Stimulated activated CD4-positive, alpha-beta T cell treated with anti-CD3 and anti-CD28 coated beads, Interleukin-2, amount 100 ng/mL, for 48 hours (primary cell): ENCODE measurements at regions not wholly inside any gene's neighbourhood (a gene's known extent, or its start where the extent isn't known, plus 50 kb on each side); places are given as distances from the start of the nearest gene placed in this dataset.
"Not testable (repeated sequence)": the region's sequence is repeated elsewhere in the genome, so short reads cannot be mapped to it uniquely, and the experiment has no call there.

Experiments
- DNase-seq, 2 donors: peaks; one replicate each; pipeline ENCODE4 v3.0.0-alpha.2; 2020

GRCh38 chr1:189983166-189983890 is 494.3 kb downstream of the BRINP3 start:
- no peak for DNase-seq

DNA sequence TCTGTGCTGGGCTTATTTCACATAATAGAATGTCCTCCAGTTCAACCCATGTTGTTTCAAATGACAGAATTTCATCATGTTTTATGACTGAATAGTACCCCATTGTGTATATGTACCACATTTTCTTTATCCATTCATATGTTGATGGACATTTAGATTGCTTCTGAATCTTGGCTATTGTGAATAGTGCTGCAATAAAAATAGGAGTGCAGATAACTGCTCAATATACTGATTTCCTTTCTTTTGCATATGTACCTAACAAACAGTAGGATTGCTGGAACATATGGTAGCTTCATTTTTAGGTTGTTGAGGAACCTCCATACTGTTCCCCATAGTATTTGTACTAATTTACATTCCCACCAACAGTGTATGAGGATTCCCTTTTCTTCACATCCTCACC is 491.1 kb downstream of the BRINP3 start:
- no peak for DNase-seq

GRCh38 chr1:189987509-189987908 is 490.2 kb downstream of the BRINP3 start:
- DNase-seq: no peak

DNA sequence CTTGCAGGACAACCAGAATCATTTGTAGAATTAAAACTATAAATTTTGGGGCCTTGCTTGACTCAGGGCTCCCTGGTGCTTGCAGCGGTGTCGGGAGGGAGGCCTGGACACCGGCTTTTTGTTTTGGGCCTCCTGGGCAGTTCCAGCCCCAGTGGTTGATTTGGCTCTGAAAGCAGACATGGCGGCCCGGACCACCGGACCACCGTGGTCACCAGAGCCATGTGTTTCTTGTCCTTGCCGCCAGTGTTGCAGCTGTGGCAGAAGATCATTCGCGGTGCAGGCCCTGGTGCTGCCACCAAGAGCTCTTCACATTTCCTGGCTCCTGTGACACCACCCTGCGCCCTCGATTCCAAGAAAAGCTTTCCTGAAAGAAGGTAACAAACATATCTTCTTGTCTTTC is 484.8 kb downstream of the BRINP3 start:
- DNase-seq: no peak

- DNase-seq: no peak
Measured at GRCh38 chr1:190000365-190000872, 477.2 kb downstream of the BRINP3 start.

DNA sequence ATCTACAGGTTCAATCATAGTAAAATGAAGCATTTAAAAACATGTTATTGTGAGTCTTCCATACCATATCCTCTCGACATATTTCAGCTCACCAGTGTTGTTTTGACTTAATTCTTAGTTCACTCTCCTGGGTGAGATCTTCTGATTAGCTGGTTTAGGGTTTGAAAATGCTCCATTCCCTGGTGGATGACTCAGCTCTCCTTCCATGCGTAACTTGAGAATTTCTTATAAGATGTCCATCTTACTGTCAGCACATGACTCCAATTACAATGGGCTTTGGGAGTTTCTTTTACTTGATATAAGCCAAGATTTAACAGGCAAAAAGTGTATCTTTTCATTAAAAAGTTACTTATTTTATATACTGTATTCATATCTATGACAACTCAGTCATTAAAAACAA is 476.5 kb downstream of the BRINP3 start:
- DNase-seq: no peak

DNA sequence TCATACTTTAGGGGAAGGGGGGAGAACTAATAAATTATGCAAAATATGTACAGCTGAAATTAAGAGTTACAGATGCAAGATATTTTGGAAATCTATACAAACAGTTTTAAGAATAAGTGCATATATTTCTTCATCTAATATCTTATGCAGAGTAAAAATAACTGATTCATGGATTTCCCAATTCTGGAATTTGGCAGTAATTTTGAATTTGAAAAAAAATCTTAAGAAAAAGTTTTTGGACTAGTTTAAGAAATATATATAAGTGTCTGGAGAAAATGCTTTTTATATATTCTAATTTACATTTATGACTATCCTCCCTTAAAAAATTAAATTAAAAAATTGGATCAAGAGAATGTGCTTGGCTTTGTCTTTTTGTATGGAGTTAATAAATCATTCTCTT is 474.3 kb downstream of the BRINP3 start:
- DNase-seq: no peak

- DNase-seq: no peak
Measured at GRCh38 chr1:190011585-190011984, 466.1 kb downstream of the BRINP3 start.

- not testable (repeated sequence) for DNase-seq
Measured at GRCh38 chr1:190019151-190019550, 458.5 kb downstream of the BRINP3 start.

DNA sequence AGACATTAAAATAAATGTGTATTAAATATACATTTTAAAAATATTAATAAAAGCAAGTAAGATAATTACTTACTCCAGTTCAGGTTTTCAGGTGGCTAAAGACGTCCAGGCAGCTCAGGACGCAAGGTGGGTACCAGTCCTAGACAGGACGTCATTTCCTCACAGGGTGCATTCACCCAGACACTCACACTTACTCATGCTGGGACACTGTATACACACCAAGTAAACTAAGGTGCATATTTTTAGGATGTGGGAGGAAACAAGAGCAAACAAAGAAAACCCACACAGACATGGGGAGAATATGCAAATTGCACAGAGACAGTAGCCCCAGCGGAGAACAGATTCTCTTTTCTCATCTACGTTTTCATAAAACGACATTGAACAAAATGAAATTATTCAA is 457.9 kb downstream of the BRINP3 start:
- DNase-seq: no peak

GRCh38 chr1:190022709-190023108 is 455.0 kb downstream of the BRINP3 start:
- no peak for DNase-seq

GRCh38 chr1:190029441-190029840 is 448.2 kb downstream of the BRINP3 start:
- DNase-seq: no peak

- DNase-seq: no peak
Measured at GRCh38 chr1:190043655-190044054, 434.0 kb downstream of the BRINP3 start.

- no peak for DNase-seq
Measured at GRCh38 chr1:190046231-190046630, 431.4 kb downstream of the BRINP3 start.
